Brain microvascular endothelial cell (primary cell): ENCODE measurements at regions not wholly inside any gene's neighbourhood (a gene's known extent, or its start where the extent isn't known, plus 50 kb on each side); places are given as distances from the start of the nearest gene placed in this dataset.

ENCODE experiments used
- DNase-seq: peaks from one replicate; pipeline ENCODE4 v3.0.0-alpha.2; 2020
- H3K27ac ChIP-seq: fragments of 250-450 bp; sonication (Bioruptor Pico); 2 replicates; pipeline ENCODE4 v1.5.1; 2020; ENCODE audit warnings: mild to moderate bottlenecking, moderate library complexity
- H3K27me3 ChIP-seq: fragments of 250-450 bp; sonication (Bioruptor Pico); replicated peaks from 2 replicates; pipeline ENCODE4 v1.5.1; 2020; ENCODE audit warnings: mild to moderate bottlenecking
- H3K36me3 ChIP-seq: fragments of 250-450 bp; sonication (Bioruptor Pico); replicated peaks from 2 replicates; pipeline ENCODE4 v1.5.1; 2020; ENCODE audit warnings: mild to moderate bottlenecking
- H3K4me3 ChIP-seq: 2 replicates; pipeline ENCODE4 v1.5.1; 2011; ENCODE audit warnings: low read depth, mild to moderate bottlenecking, control low read depth, low read length, moderate library complexity
- CTCF ChIP-seq: IDR thresholded peaks from 2 replicates; pipeline ENCODE4 v1.5.1; 2011; ENCODE audit warnings: low read depth, mild to moderate bottlenecking, moderate library complexity, low read length, control low read depth, inconsistent platforms; ENCODE audit errors: missing control alignments
- in situ Hi-C: cut with HindIII; loops from 2 replicates; pipeline ENCODE4 v1.10.0; 2017; ENCODE audit warnings: low sequenced_read_pairs, low pct_ligation_motif_present

- H3K4me3 ChIP-seq, result no peak overlapping the region
- H3K36me3 ChIP-seq, result no peaks in the 10 kb centered on the region
- in situ Hi-C loops, result no loop called here
- DNase-seq, result no peak
- TF ChIP-seq CTCF, result no peak
- no peaks in the 10 kb centered on the region for H3K27me3 ChIP-seq
- no peak overlapping the region for H3K27ac ChIP-seq
Measured at GRCh38 chr18:77896586-77897252, 647.1 kb downstream of the GALR1 start.

- no peaks in the 10 kb centered on the region for H3K27me3 ChIP-seq
- TF ChIP-seq CTCF, result no peak
- DNase-seq, result no peak
- no peaks in the 10 kb centered on the region for H3K36me3 ChIP-seq
- in situ Hi-C loops, result no loop called here
- no peak overlapping the region for H3K27ac ChIP-seq
- no peak overlapping the region for H3K4me3 ChIP-seq
Measured at GRCh38 chr18:77897606-77898005, 648.0 kb downstream of the GALR1 start.

GRCh38 chr18:77899972-77900754 lies 650.5 kb downstream of the GALR1 start:
- Histone ChIP-seq H3K27me3 (no peaks in the 10 kb centered on the region), H3K4me3 (no peak overlapping the region), H3K36me3 (no peaks in the 10 kb centered on the region), H3K27ac (no peak overlapping the region)
- TF ChIP-seq CTCF, result peak; percentile 58
- in situ Hi-C loops, result no loop called here
- peak; percentile 3 for DNase-seq

- Histone ChIP-seq H3K36me3 (no peaks in the 10 kb centered on the region), H3K4me3 (no peak overlapping the region), H3K27ac (no peak overlapping the region), H3K27me3 (no peaks in the 10 kb centered on the region)
- TF ChIP-seq CTCF, result no peak
- no peak for DNase-seq
- in situ Hi-C loops, result no loop called here
Measured at GRCh38 chr18:77905011-77905410, 655.4 kb downstream of the GALR1 start.

- Histone ChIP-seq H3K27me3 (no peaks in the 10 kb centered on the region), H3K36me3 (no peaks in the 10 kb centered on the region), H3K27ac (no peak overlapping the region), H3K4me3 (no peak overlapping the region)
- no peak for DNase-seq
- no peak for TF ChIP-seq CTCF
- in situ Hi-C loops, result no loop called here
Measured at GRCh38 chr18:77905449-77906055, 655.9 kb downstream of the GALR1 start.
